GM12865 (cell line): ENCODE measurements at regions not wholly inside any gene's neighbourhood (a gene's known extent, or its start where the extent isn't known, plus 50 kb on each side); places are given as distances from the start of the nearest gene placed in this dataset.

Experiments
- DNase-seq: peaks from one replicate; pipeline ENCODE4 v3.0.0; 2010; ENCODE audit warnings: low read depth
- H3K4me3 ChIP-seq: 2 replicates; pipeline ENCODE4 v1.5.1; 2011; ENCODE audit warnings: mild to moderate bottlenecking, low read depth, low read length, control low read depth
- CTCF ChIP-seq: IDR thresholded peaks from 2 replicates; pipeline ENCODE4 v1.5.1; 2011; ENCODE audit warnings: low read length, control low read depth, low read depth, inconsistent platforms; ENCODE audit not compliant: insufficient read depth; ENCODE audit errors: missing control alignments

- H3K4me3 ChIP-seq = no peak overlapping the region
- DNase-seq = no peak
- no peak for TF ChIP-seq CTCF
These were observed 282.9 kb upstream of the N4BP1 start for GRCh38 chr16:48892893-48893292.

- no peak for DNase-seq
- TF ChIP-seq CTCF = no peak
- H3K4me3 ChIP-seq = no peak overlapping the region
These were observed 277.7 kb upstream of the N4BP1 start for GRCh38 chr16:48887646-48888210.

- no peak for TF ChIP-seq CTCF
- DNase-seq = no peak
- no peak overlapping the region for H3K4me3 ChIP-seq
These were observed 275.5 kb upstream of the N4BP1 start for GRCh38 chr16:48885471-48885870.

GRCh38 chr16:48881272-48881671 lies 271.3 kb upstream of the N4BP1 start:
- H3K4me3 ChIP-seq = no peak overlapping the region
- no peak for DNase-seq
- TF ChIP-seq CTCF = no peak

- no peak for TF ChIP-seq CTCF
- H3K4me3 ChIP-seq = no peak overlapping the region
- no peak for DNase-seq
These were observed 269.5 kb upstream of the N4BP1 start for GRCh38 chr16:48879223-48880122.

GRCh38 chr16:48877946-48878345 lies 268.0 kb upstream of the N4BP1 start:
- no peak for DNase-seq
- TF ChIP-seq CTCF = no peak
- no peak overlapping the region for H3K4me3 ChIP-seq
